Activated naive CD4-positive, alpha-beta T cell treated with anti-CD3 and anti-CD28 coated beads, Interleukin-2, amount 10 ng/mL, durations not matched to agents 7 days and 5 days (primary cell): ENCODE measurements at regions not wholly inside any gene's neighbourhood (a gene's known extent, or its start where the extent isn't known, plus 50 kb on each side); places are given as distances from the start of the nearest gene placed in this dataset.

Source experiments
- CTCF ChIA-PET: fragments of 350-600 bp; sonication (Branson Sonifier 250); formaldehyde crosslinking; loops from one replicate; lab custom pipeline; 2021; ENCODE audit warnings: antibody characterized with exemption; lab: Charles Lee
- DNase-seq: peaks from one replicate; pipeline ENCODE4 v3.0.0-alpha.2; 2020
- H3K27ac Mint-ChIP-seq: one replicate; pipeline ENCODE4 v1.8.0; 2021; ENCODE audit warnings: mild to moderate bottlenecking, moderate library complexity, mixed read lengths
- H3K27me3 Mint-ChIP-seq: one replicate; pipeline ENCODE4 v1.8.0; 2021; ENCODE audit warnings: mild to moderate bottlenecking, mixed read lengths
- H3K36me3 Mint-ChIP-seq: one replicate; pipeline ENCODE4 v1.8.0; 2021; ENCODE audit warnings: mixed read lengths
- H3K4me1 Mint-ChIP-seq: one replicate; pipeline ENCODE4 v1.8.0; 2021; ENCODE audit warnings: mixed read lengths
- H3K4me3 Mint-ChIP-seq: one replicate; pipeline ENCODE4 v1.8.0; 2021; ENCODE audit warnings: mild to moderate bottlenecking, moderate library complexity, mixed read lengths
- H3K9me3 Mint-ChIP-seq: one replicate; pipeline ENCODE4 v1.8.0; 2021; ENCODE audit warnings: mixed read lengths

DNA sequence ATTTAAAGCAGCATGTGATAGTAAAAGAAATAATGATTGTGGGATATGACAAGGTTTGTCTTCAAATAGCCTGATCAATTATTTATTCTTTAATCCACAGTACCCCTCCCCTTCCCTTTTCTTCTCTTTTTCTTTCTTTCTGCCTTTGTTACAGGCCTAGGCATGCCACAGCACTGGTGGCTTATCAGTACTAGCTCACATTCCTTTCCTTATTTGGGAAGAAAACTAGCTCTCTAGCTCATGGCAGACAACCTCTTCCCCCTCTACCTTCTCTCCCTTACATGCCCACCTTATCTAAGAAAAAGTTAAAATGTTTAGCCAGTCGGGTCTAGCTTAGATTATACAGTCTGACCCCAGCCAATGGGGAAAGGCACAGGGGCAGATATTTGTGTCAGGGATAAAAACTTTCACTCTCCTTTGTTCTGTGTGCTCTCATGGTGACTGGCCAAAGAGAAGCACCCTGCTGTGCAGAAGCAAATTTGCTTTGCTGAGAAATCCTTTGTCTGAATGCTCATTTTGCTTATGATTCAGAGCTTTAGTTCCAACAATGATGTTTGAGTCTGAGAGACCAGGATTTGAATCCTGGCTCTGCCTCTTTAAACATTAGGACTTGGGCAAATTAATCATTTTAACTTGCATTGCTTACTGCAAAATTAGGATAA is 75.8 kb upstream of the CDH12 start:
- Mint-ChIP-seq H3K9me3 (peaks cover 25% of the 10 kb centered on the region), H3K27ac (no peak overlapping the region), H3K36me3 (no peaks in the 10 kb centered on the region), H3K4me3 (no peak overlapping the region), H3K4me1 (no peaks in the 10 kb centered on the region), H3K27me3 (no peaks in the 10 kb centered on the region)
- no peak for DNase-seq
- CTCF ChIA-PET: no interaction called here

DNA sequence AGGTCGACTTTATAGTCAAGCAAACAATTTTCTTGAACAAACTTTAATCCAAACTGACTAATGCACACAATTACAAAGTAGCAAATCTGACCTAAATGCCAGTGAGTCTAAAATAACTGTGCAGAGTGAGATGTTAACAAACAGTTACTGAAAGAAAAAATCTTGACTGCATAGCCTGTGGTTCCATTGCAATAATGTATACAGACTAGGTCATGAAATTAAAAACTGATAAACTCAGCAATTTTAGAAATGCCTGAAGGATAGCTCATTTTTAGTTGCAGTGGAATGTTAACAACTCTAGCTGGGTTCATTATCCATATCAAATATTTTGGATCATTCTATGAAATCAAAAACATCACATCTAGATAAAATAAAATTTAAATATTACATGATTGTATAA is 73.4 kb upstream of the CDH12 start:
- no peak overlapping the region for H3K27ac Mint-ChIP-seq
- CTCF ChIA-PET: no interaction called here
- H3K4me1 Mint-ChIP-seq: no peaks in the 10 kb centered on the region
- no peak overlapping the region for H3K4me3 Mint-ChIP-seq
- H3K27me3 Mint-ChIP-seq: no peaks in the 10 kb centered on the region
- no peaks in the 10 kb centered on the region for H3K36me3 Mint-ChIP-seq
- peaks cover 10% of the 10 kb centered on the region for H3K9me3 Mint-ChIP-seq
- DNase-seq: no peak

DNA sequence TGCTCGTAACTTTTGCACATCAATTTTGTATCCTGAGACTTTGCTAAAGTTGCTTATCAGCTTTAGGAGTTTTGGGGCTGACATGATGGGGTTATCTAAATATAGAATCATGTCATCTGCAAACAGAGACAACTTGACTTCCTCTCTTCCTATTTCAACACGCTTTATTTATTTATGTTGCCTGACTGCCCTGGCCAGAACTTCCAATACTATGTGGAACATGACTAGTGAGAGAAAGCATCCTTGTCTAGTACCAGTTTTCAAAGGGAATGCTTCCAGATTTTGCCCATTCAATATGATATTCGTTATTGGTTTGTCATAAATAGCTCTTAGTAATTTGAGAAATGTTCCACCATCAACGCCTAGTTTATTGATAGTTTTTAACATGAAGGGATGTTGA is 65.4 kb upstream of the CDH12 start:
- H3K36me3 Mint-ChIP-seq: no peaks in the 10 kb centered on the region
- no peak overlapping the region for H3K4me3 Mint-ChIP-seq
- DNase-seq: no peak
- no peaks in the 10 kb centered on the region for H3K4me1 Mint-ChIP-seq
- no peaks in the 10 kb centered on the region for H3K27me3 Mint-ChIP-seq
- H3K9me3 Mint-ChIP-seq: peaks cover 8% of the 10 kb centered on the region
- no peak overlapping the region for H3K27ac Mint-ChIP-seq
- CTCF ChIA-PET: no interaction called here

DNA sequence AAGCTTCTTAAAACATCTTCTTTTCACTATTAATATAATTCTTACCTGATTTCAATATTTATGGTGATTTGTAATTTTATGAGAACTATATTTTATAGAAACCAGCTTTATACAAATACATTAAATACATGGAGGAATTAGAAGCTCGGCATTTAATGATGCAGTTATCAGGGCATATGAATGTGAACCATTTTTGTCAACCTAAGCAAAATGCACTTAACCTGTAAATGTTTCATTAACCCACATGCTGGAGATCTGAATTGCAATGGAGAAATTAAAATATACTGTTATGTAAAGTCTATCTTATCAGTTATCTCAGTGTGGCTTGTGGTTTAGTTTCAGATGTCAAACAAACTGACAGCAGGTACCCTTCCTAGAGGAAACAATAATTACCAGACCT is 63.2 kb upstream of the CDH12 start:
- CTCF ChIA-PET: no interaction called here
- H3K27me3 Mint-ChIP-seq: no peaks in the 10 kb centered on the region
- H3K9me3 Mint-ChIP-seq: peaks cover 6% of the 10 kb centered on the region
- no peak overlapping the region for H3K4me3 Mint-ChIP-seq
- no peak for DNase-seq
- H3K27ac Mint-ChIP-seq: no peak overlapping the region
- no peaks in the 10 kb centered on the region for H3K4me1 Mint-ChIP-seq
- no peaks in the 10 kb centered on the region for H3K36me3 Mint-ChIP-seq

DNA sequence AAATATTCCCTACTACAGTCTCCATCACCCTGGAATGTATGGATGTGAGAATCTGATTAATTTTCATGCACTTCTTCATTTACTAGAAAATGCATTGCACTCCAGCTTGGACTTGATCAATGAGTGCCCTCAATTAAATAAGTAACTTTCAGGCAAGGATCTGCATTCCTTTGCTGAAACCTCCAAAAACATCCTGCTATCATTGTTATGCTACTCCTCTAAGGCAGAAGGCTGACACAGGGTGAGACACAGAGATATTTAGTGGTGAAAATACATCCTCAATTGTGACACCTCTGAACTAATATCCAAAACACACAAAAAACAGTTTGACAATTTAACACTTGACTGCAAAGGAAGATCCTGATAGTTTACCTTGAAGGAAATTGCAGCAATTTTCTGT is 57.9 kb upstream of the CDH12 start:
- Mint-ChIP-seq H3K4me1 (no peaks in the 10 kb centered on the region), H3K36me3 (no peaks in the 10 kb centered on the region), H3K9me3 (no peaks in the 10 kb centered on the region), H3K27ac (no peak overlapping the region), H3K27me3 (no peaks in the 10 kb centered on the region), H3K4me3 (no peak overlapping the region)
- no peak for DNase-seq
- CTCF ChIA-PET: no interaction called here

DNA sequence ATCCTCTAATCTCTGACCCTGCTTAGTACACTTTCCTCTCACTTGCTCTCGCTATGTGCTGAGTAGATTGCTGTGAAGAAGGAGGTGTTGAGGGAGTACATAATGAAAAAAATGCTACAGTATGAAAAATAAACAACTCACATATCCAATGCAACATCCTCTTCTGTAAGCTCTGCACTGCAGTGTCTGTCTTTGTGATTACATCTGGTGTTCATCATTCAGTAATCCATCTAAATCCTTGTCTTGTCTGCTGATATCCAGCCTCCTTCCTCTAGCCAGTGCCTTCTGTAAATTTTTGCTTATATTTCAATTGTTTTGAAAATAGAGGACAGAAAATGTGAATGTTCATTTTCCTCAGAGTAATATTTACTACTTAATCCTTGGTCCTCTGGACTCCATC is 57.4 kb upstream of the CDH12 start:
- Mint-ChIP-seq H3K27me3 (no peaks in the 10 kb centered on the region), H3K4me1 (no peaks in the 10 kb centered on the region), H3K27ac (no peak overlapping the region), H3K9me3 (no peaks in the 10 kb centered on the region), H3K4me3 (no peak overlapping the region), H3K36me3 (no peaks in the 10 kb centered on the region)
- CTCF ChIA-PET: no interaction called here
- DNase-seq: no peak

DNA sequence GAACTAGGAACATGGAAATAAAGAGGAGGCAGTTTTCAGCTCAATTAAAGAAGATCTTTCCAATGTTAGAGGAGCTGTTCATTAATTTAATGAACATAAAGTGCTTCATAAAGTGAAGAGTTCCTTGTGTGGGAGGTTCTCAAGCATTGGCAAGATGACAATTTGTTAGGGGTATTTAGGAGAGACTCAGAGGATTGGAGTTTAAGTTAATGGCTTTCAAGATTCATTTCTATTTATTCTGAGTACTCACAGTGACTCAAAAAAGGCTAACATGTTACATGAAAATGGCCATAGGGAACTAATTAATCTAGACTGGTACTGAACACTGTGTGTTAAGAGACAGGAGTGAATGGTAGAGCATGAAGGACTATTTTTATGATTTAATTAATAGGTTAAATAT is 55.4 kb upstream of the CDH12 start:
- Mint-ChIP-seq H3K4me1 (no peaks in the 10 kb centered on the region), H3K27me3 (no peaks in the 10 kb centered on the region), H3K4me3 (no peak overlapping the region), H3K27ac (no peak overlapping the region), H3K9me3 (peaks cover 3% of the 10 kb centered on the region), H3K36me3 (no peaks in the 10 kb centered on the region)
- DNase-seq: no peak
- CTCF ChIA-PET: no interaction called here

DNA sequence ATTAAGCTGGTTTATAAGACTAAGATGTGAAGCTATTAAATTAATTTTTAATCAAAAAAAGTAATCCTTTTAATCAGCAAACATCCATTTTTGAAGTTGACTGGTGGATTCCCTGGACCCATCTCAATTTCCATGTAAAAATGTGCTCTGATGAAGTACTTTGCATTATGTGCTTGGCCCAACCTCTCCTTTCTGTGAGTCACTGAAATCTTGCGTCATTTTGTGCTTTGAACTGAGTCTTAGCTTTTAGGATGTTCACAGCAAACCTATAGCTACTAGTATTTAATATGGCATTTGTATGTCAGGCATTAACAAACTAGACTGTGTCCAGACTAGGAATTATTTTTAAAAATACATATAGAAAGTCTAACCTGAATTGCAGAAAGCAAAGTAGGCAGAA is 55.0 kb upstream of the CDH12 start:
- CTCF ChIA-PET: no interaction called here
- no peak overlapping the region for H3K27ac Mint-ChIP-seq
- no peaks in the 10 kb centered on the region for H3K4me1 Mint-ChIP-seq
- H3K9me3 Mint-ChIP-seq: peaks cover 3% of the 10 kb centered on the region
- H3K4me3 Mint-ChIP-seq: no peak overlapping the region
- H3K27me3 Mint-ChIP-seq: no peaks in the 10 kb centered on the region
- DNase-seq: no peak
- no peaks in the 10 kb centered on the region for H3K36me3 Mint-ChIP-seq
